ENCODE measurements at regions not wholly inside any gene's neighbourhood (a gene's known extent, or its start where the extent isn't known, plus 50 kb on each side); places are given as distances from the start of the nearest gene placed in this dataset.

DNA sequence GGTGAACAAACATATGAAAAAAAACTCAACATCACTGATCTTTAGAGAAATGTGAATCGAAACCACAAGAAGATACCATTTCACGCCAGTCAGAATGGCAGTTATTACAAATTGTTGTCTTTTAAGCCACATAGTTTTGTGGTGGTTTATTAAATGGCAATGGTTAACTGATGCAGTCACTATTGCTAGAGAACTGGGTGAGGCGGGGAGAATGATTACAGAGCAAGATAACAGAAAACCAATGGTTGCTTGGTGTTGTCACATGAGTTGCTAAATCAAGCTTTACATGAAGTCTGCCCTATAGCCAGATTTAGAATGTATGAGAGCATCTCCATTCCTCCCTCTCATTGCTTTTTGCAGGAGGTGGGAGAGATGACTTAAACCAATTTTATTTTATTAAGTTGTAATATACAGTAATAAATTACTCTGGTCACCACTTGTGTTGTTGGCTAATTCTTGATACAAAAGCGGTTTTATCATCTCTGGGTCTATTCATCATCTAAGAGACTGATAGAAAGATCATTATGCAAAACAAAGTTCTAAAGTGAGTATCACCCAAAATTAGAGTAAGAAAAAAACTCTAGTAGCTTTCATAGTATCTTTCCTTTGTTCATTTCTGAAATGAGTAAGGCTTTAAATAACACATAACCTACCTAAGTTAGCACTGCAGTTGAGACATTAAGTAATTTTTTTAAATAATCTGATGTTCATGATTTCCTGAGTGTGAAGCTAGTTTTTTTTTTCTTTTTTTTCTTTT lies 859.5 kb downstream of the STIM2 start:
- peaks cover 11% of the 10 kb centered on the region for H3K9me3 Mint-ChIP-seq
- H3K27me3 Mint-ChIP-seq = no peaks in the 10 kb centered on the region
- DNase-seq (ENCODE audit: low spot score in 2 of 2) = no peak
- H3K4me3 Mint-ChIP-seq = no peak overlapping the region
- H3K27ac Mint-ChIP-seq (ENCODE audit: low read depth) = no peak overlapping the region
- H3K36me3 Mint-ChIP-seq (ENCODE audit: insufficient read depth) = no peaks in the 10 kb centered on the region
- H3K4me1 Mint-ChIP-seq = no peaks in the 10 kb centered on the region
- no peak for ATAC-seq (replicated peaks; ENCODE audit: extremely low read depth, poor library complexity, severe bottlenecking)

DNA sequence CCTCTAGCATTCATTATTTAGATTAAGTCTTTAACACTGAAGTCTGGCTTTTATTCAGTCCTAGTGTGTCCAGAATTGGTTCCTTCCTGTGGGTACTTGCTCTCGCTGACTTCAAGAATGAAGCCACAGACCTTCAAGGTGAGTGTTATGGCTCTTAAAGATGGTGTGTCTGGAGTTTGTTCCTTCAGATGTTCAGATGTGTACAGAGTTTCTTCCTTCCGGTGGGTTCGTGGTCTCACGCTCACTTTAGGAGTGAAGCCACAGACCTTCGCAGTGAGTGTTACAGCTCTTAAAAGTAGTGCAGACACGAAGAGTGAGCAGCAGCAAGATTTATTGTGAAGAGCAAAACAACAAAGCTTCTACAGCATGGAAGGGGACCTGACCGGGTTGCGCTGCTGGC lies 860.6 kb downstream of the STIM2 start:
- Mint-ChIP-seq H3K4me1 (no peaks in the 10 kb centered on the region), H3K9me3 (peaks cover 10% of the 10 kb centered on the region), H3K27ac (ENCODE audit: low read depth) (no peak overlapping the region), H3K36me3 (ENCODE audit: insufficient read depth) (no peaks in the 10 kb centered on the region), H3K4me3 (no peak overlapping the region), H3K27me3 (no peaks in the 10 kb centered on the region)
- DNase-seq (ENCODE audit: low spot score in 2 of 2) = no peak
- no peak for ATAC-seq (replicated peaks; ENCODE audit: extremely low read depth, poor library complexity, severe bottlenecking)

DNA sequence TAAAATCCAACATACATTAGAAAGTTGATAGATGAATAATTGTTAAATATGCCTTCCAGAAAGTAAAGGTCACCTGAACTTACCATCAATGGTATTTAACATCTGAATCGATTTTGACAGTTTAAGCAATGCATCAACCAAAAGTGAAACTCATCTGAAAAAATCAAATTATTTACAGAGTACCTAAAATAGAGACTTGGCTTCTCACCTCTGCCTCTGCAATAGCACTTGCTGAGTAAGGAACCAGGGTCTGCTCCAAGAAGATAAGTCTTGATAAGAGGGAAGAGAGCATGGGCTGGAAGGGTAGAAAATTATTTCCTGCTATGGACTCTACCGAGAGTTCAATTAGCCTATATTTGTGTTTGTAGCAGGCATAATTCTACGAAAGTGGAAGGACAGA lies 868.3 kb downstream of the STIM2 start:
- H3K27me3 Mint-ChIP-seq = no peaks in the 10 kb centered on the region
- no peaks in the 10 kb centered on the region for H3K36me3 Mint-ChIP-seq (ENCODE audit: insufficient read depth)
- H3K9me3 Mint-ChIP-seq = peaks cover 4% of the 10 kb centered on the region
- no peaks in the 10 kb centered on the region for H3K4me1 Mint-ChIP-seq
- DNase-seq (ENCODE audit: low spot score in 2 of 2) (no peak), ATAC-seq (replicated peaks; ENCODE audit: extremely low read depth, poor library complexity, severe bottlenecking) (no peak)
- H3K4me3 Mint-ChIP-seq = no peak overlapping the region
- no peak overlapping the region for H3K27ac Mint-ChIP-seq (ENCODE audit: low read depth)

DNA sequence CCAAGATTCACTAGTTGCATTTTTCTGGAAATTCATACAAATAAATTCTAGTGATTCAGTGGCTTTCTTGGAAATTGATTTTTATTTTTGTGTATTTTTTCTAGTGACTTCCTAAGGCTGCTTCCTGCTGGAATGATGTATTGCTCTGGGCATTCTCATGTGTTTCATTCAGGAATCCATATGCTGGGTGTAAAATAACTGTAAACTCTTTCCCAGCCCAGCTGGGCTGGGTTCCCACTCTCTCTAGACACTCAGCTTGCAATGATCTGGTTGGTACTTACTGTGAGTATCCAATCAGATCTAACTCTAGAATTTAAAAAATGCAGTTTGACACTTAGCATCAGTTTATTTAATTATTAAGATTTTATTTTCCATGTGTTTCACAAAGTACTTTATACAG lies 882.2 kb downstream of the STIM2 start:
- no peaks in the 10 kb centered on the region for H3K4me1 Mint-ChIP-seq
- H3K27ac Mint-ChIP-seq (ENCODE audit: low read depth) = no peak overlapping the region
- no peak for ATAC-seq (replicated peaks; ENCODE audit: extremely low read depth, poor library complexity, severe bottlenecking)
- H3K36me3 Mint-ChIP-seq (ENCODE audit: insufficient read depth) = no peaks in the 10 kb centered on the region
- H3K27me3 Mint-ChIP-seq = no peaks in the 10 kb centered on the region
- H3K9me3 Mint-ChIP-seq = peaks cover 20% of the 10 kb centered on the region
- H3K4me3 Mint-ChIP-seq = no peak overlapping the region
- DNase-seq (ENCODE audit: low spot score in 2 of 2) = no peak

DNA sequence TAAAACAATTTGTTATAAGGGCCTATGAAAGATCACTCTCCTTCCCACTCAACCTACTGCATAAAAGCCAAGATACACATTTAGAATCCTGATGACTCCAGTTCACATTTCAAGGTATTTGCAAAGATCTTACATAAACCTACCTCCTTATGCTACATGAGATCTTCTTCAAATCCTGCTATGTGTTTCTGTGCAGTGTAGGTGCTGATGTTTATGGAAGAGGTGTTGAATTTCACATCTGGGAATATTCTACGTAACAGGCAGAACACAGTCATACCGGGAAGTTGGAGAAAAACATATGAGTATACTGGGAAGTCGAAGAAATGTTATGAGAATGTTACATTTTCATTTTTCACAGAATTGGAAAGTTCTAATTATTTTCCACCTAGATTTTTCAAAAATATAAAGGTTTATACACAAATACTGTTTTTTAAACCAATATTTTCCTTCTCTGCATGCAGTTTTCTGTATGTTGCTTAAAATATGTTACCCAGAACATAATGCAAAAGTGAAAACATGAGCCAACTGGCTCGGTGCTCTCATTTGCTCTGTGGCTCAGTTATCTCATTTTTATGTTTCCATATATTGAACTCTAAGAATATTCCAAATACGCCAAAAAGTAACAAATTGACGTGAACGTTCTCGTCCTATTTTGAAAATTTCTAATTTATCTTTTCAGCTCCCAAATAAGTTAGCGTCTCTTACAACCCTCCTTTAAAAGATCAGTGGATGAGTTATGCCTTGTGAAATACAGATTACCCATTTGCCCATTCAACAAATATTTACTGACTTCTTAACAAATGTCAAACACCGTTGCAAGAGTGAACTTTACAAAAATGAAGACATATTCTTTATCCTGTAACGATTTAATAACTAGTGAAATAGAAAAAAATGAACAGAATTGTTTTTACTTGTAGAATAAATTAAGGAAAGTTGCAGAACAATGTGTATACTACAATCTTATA lies 899.3 kb downstream of the STIM2 start:
- Mint-ChIP-seq H3K4me1 (no peaks in the 10 kb centered on the region), H3K27me3 (no peaks in the 10 kb centered on the region), H3K9me3 (peaks cover 14% of the 10 kb centered on the region), H3K36me3 (ENCODE audit: insufficient read depth) (no peaks in the 10 kb centered on the region), H3K27ac (ENCODE audit: low read depth) (no peak overlapping the region), H3K4me3 (no peak overlapping the region)
- no peak for ATAC-seq (replicated peaks; ENCODE audit: extremely low read depth, poor library complexity, severe bottlenecking)
- no peak for DNase-seq (ENCODE audit: low spot score in 2 of 2)

DNA sequence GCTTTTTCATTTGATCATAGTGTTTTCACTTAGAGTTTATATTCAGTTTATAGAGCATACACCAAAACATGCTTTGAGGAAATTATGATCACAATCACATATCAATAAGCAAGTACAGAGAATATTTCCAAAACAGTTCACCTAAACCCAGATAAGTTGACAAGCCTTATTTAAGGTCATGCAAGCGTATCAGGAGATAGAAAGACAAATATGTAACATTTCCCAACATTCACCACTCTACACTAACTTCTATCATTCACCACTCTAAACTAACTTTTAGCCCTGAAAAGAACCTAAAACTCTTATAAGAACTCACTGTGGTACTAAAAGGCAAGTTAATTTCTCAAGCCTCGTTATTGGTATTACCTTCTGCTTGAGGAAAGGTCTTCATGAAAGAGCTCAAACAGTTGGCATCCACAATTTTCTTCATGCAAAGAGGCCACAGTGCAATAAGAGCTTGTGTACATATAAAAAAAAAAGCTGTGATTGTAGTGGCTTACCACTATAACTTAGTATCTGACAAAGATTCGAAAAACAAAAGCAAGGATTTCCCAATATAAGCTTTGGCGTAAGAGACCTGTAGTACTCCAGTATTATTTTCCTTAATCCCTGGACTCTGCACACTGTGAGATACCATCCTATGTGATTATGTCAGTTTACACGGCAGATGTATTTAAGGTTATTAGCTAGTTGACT lies 903.3 kb downstream of the STIM2 start:
- Mint-ChIP-seq H3K4me1 (no peaks in the 10 kb centered on the region), H3K27ac (ENCODE audit: low read depth) (no peak overlapping the region), H3K9me3 (peaks cover 27% of the 10 kb centered on the region), H3K4me3 (no peak overlapping the region), H3K36me3 (ENCODE audit: insufficient read depth) (no peaks in the 10 kb centered on the region), H3K27me3 (no peaks in the 10 kb centered on the region)
- ATAC-seq (replicated peaks; ENCODE audit: extremely low read depth, poor library complexity, severe bottlenecking) (no peak), DNase-seq (ENCODE audit: low spot score in 2 of 2) (no peak)

DNA sequence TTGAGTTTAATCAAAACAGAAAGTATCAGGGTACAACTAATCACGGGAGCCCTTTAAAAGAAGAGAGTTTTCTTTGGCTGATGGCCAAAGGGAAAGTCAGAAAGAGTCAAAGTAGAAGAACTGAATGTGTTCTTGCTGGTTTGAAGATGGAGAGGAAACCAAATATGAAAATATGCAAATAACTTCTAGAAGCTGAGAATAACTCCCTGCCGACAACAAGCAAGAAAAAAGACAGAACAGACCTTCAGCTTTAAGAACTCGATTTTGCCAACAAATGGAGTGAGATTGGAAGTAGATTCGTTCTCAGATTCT lies 903.8 kb downstream of the STIM2 start:
- Mint-ChIP-seq H3K27me3 (no peaks in the 10 kb centered on the region), H3K9me3 (peaks cover 29% of the 10 kb centered on the region)
- no peak for ATAC-seq (replicated peaks; ENCODE audit: extremely low read depth, poor library complexity, severe bottlenecking)

DNA sequence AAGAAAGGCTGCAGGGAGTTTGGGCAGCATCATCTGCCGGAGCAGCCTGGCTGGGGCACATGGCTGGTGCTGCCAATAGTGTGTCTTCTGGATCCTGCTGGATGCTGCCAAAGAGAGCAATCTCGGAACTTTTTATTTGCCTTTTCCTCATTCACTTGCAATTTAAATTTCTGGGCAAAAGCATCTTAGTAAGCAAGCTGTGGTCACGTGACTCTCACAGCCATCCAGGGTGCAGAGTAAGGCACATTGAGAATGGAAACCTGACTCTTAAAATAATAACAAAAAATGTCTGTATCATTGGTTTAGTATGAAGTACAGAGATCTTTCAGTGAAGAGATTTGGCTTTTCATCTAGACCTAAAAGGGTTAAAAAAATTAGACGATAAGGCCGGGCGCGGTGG lies 910.3 kb downstream of the STIM2 start:
- Mint-ChIP-seq H3K9me3 (peaks cover 12% of the 10 kb centered on the region), H3K4me1 (no peaks in the 10 kb centered on the region), H3K27ac (ENCODE audit: low read depth) (no peak overlapping the region), H3K36me3 (ENCODE audit: insufficient read depth) (peaks cover 1% of the 10 kb centered on the region), H3K27me3 (no peaks in the 10 kb centered on the region), H3K4me3 (no peak overlapping the region)
- DNase-seq (ENCODE audit: low spot score in 2 of 2) (no peak), ATAC-seq (replicated peaks; ENCODE audit: extremely low read depth, poor library complexity, severe bottlenecking) (no peak)

More for the DNA sequence above, 903.8 kb downstream of the STIM2 start:
- Mint-ChIP-seq H3K27ac (ENCODE audit: low read depth) (no peak overlapping the region), H3K4me3 (no peak overlapping the region), H3K36me3 (ENCODE audit: insufficient read depth) (no peaks in the 10 kb centered on the region), H3K4me1 (no peaks in the 10 kb centered on the region)
- no peak for DNase-seq (ENCODE audit: low spot score in 2 of 2)

DNA sequence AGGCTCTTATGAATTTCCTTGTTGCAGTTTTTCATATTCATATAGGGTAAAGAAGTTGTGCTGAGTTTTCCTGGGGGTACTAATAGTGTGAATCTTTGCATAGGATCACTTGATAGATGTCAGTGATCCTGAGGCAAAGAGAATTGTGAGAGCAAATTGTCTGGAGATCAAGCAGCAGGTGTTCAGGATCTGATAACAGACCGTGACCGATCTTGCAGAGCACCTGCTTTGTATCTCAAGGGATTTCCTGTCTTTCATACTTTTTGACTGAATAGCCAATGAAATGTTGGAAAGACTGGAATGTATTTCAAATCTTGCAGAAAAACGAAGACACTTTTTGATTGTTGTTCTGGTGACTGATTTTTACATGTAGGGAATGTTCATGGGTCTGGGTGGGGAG lies 914.5 kb downstream of the STIM2 start:
- H3K27ac Mint-ChIP-seq (ENCODE audit: low read depth) = no peak overlapping the region
- no peaks in the 10 kb centered on the region for H3K27me3 Mint-ChIP-seq
- H3K4me1 Mint-ChIP-seq = no peaks in the 10 kb centered on the region
- no peak overlapping the region for H3K4me3 Mint-ChIP-seq
- no peak for DNase-seq (ENCODE audit: low spot score in 2 of 2)
- H3K9me3 Mint-ChIP-seq = peaks cover 7% of the 10 kb centered on the region
- peaks cover 1% of the 10 kb centered on the region for H3K36me3 Mint-ChIP-seq (ENCODE audit: insufficient read depth)
- no peak for ATAC-seq (replicated peaks; ENCODE audit: extremely low read depth, poor library complexity, severe bottlenecking)

DNA sequence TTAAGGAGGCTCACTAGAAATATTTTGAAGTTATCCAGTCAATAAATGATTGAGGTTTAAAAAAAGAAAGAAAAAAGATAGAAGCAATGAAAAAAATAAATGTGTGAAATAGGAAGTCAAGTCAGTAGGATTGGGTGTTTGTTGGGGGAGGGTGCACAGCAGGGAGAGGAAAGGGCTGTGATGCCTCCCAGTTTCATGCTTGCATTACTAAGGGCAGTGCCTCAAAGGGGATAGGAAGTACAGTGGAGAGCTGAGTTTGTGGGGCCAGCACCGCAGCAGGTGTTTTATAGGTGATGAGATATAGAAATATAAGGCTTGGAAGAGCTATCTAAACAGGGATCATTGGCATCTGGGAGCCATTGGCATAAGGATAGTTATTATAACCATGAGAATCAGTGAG lies 919.2 kb downstream of the STIM2 start:
- Mint-ChIP-seq H3K4me1 (no peaks in the 10 kb centered on the region), H3K4me3 (no peak overlapping the region), H3K36me3 (ENCODE audit: insufficient read depth) (no peaks in the 10 kb centered on the region), H3K27me3 (no peaks in the 10 kb centered on the region), H3K27ac (ENCODE audit: low read depth) (no peak overlapping the region), H3K9me3 (peaks cover 18% of the 10 kb centered on the region)
- no peak for DNase-seq (ENCODE audit: low spot score in 2 of 2)
- ATAC-seq (replicated peaks; ENCODE audit: extremely low read depth, poor library complexity, severe bottlenecking) = no peak

DNA sequence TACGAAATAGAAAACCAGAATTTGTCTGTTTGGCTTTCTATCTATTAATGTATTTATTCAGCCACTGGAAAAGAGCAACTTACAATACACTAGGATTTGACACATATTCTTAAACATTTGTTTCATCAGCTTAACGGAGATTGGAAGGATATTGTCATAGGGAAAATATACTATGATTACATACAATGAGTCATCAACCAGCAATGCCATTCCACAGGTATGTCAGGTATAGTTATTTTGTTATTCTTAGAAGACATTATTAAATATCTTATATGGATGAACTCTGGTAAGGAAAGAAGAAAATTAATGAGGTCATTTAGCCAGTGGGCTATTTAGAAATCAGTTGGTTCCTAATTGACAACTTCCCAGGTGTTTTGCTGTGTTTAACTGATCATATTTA lies 926.6 kb downstream of the STIM2 start:
- no peaks in the 10 kb centered on the region for H3K4me1 Mint-ChIP-seq
- no peak overlapping the region for H3K27ac Mint-ChIP-seq (ENCODE audit: low read depth)
- H3K27me3 Mint-ChIP-seq = no peaks in the 10 kb centered on the region
- ATAC-seq (replicated peaks; ENCODE audit: extremely low read depth, poor library complexity, severe bottlenecking) (no peak), DNase-seq (ENCODE audit: low spot score in 2 of 2) (no peak)
- no peaks in the 10 kb centered on the region for H3K36me3 Mint-ChIP-seq (ENCODE audit: insufficient read depth)
- H3K9me3 Mint-ChIP-seq = peaks cover 20% of the 10 kb centered on the region
- H3K4me3 Mint-ChIP-seq = no peak overlapping the region

DNA sequence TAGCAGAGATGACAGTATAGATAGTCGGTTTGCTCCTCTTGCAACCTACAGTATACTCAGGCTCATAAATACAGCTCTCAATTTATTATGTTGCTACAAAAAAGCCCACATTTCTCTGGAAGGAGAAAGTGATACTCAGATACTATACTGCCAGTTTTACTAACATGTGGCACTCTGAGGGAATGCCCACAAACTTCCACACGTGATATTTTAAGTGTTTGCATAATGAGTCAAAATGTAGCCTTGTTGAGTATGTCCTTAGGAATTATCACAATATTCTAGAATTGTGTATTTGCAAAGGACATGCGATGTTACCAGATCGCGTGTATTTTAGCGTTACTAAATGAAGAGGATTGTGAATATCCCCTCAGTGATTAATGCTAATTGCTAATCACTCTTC lies 929.1 kb downstream of the STIM2 start:
- H3K36me3 Mint-ChIP-seq (ENCODE audit: insufficient read depth) = no peaks in the 10 kb centered on the region
- H3K4me3 Mint-ChIP-seq = no peak overlapping the region
- H3K27ac Mint-ChIP-seq (ENCODE audit: low read depth) = no peak overlapping the region
- DNase-seq (ENCODE audit: low spot score in 2 of 2) = no peak
- H3K27me3 Mint-ChIP-seq = no peaks in the 10 kb centered on the region
- no peaks in the 10 kb centered on the region for H3K4me1 Mint-ChIP-seq
- H3K9me3 Mint-ChIP-seq = peaks cover 14% of the 10 kb centered on the region
- ATAC-seq (replicated peaks; ENCODE audit: extremely low read depth, poor library complexity, severe bottlenecking) = no peak
